PFSK-1 (cell line): ENCODE measurements at regions not wholly inside any gene's neighbourhood (a gene's known extent, or its start where the extent isn't known, plus 50 kb on each side); places are given as distances from the start of the nearest gene placed in this dataset.

Experiments
- FOXP2 ChIP-seq: optimal IDR thresholded peaks from 2 replicates; pipeline ENCODE3; 2011; ENCODE audit warnings: borderline replicate concordance, control low read depth, inconsistent platforms; ENCODE audit not compliant: insufficient read depth; ENCODE audit errors: extremely low read length, extremely low read depth
- POLR2AphosphoS5 ChIP-seq: IDR thresholded peaks from 2 replicates; pipeline ENCODE4 v1.6.1; 2012; ENCODE audit warnings: low read depth, mild to moderate bottlenecking, control low read depth, low read length, moderate library complexity
- REST ChIP-seq, 2 experiments: IDR thresholded peaks; 2 replicates each; pipeline versions ENCODE4 v1.6.1 to v1.8.0; 2011 to 2012; ENCODE audit warnings: low read depth in 2 of 2, low read length in 2 of 2, control low read depth in 1 of 2, inconsistent platforms in 1 of 2, mild to moderate bottlenecking in 1 of 2, moderate library complexity in 1 of 2; ENCODE audit not compliant: insufficient read depth in 1 of 2
- TAF1 ChIP-seq: IDR thresholded peaks from 2 replicates; pipeline ENCODE4 v1.6.1; 2012; ENCODE audit warnings: low read length, control low read depth, borderline replicate concordance; ENCODE audit not compliant: insufficient read depth

GRCh38 chr5:174444479-174445188 lies 279.7 kb upstream of the MSX2 start:
- TF ChIP-seq FOXP2 = no peak
- no peak for TF ChIP-seq TAF1
- no peak for TF ChIP-seq REST (IDR thresholded peaks at IDR 0.05; ENCODE audit: insufficient read depth in 1 of 2, low read depth in 2 of 2, low read length in 2 of 2)
- no peak for TF ChIP-seq POLR2AphosphoS5
